Osteoblast (primary cell): ENCODE measurements at regions not wholly inside any gene's neighbourhood (a gene's known extent, or its start where the extent isn't known, plus 50 kb on each side); places are given as distances from the start of the nearest gene placed in this dataset.

ENCODE experiments used
- DNase-seq: peaks from one replicate; pipeline ENCODE4 v3.0.0; 2011; ENCODE audit warnings: low spot score, mixed read lengths; ENCODE audit not compliant: insufficient read length; ENCODE audit errors: missing footprints
- H2AFZ ChIP-seq: 2 replicates; pipeline ENCODE4 v1.6.0; 2011; ENCODE audit warnings: mild to moderate bottlenecking, low read length
- H3K27ac ChIP-seq: 2 replicates; pipeline ENCODE4 v1.5.1; 2011; ENCODE audit warnings: mild to moderate bottlenecking, low read depth, low read length, moderate library complexity
- H3K27me3 ChIP-seq: 2 replicates; pipeline ENCODE4 v1.6.0; 2012; ENCODE audit warnings: mild to moderate bottlenecking, control low read depth, inconsistent platforms, low read length, moderate library complexity; ENCODE audit not compliant: insufficient read depth
- H3K36me3 ChIP-seq: 2 replicates; pipeline ENCODE4 v1.5.1; 2011; ENCODE audit warnings: mild to moderate bottlenecking, low read length, control low read depth, moderate library complexity; ENCODE audit not compliant: insufficient read depth
- H3K4me1 ChIP-seq: 2 replicates; pipeline ENCODE4 v1.5.1; 2011; ENCODE audit warnings: mild to moderate bottlenecking, low read length, control low read depth, moderate library complexity; ENCODE audit not compliant: insufficient read depth
- H3K4me2 ChIP-seq: 2 replicates; pipeline ENCODE4 v1.6.0; 2011; ENCODE audit warnings: mild to moderate bottlenecking, low read length; ENCODE audit not compliant: insufficient read depth
- H3K4me3 ChIP-seq: fragments of 200-600 bp; sonication (generic); 3 replicates; pipeline ENCODE4 v1.5.1; 2012; ENCODE audit warnings: mild to moderate bottlenecking, low read length, inconsistent platforms; ENCODE audit not compliant: insufficient read depth
- H3K79me2 ChIP-seq: 2 replicates; pipeline ENCODE4 v1.6.0; 2012; ENCODE audit warnings: mild to moderate bottlenecking, low read length, control low read depth, inconsistent platforms; ENCODE audit not compliant: insufficient read depth
- H3K9me3 ChIP-seq: 2 replicates; pipeline ENCODE4 v1.5.1; 2011; ENCODE audit warnings: low read depth, low read length, control low read depth
- H4K20me1 ChIP-seq: 2 replicates; pipeline ENCODE4 v1.6.0; 2012; ENCODE audit warnings: mild to moderate bottlenecking, low read length, control low read depth; ENCODE audit not compliant: insufficient read depth
- CTCF ChIP-seq: IDR thresholded peaks from 2 replicates; pipeline ENCODE4 v1.5.1; 2011; ENCODE audit warnings: mild to moderate bottlenecking, low read depth, low read length, moderate library complexity; ENCODE audit errors: extremely low read depth

- Histone ChIP-seq H3K79me2 (no peaks in the 10 kb centered on the region), H3K4me1 (no peaks in the 10 kb centered on the region), H3K4me3 (no peak overlapping the region), H3K9me3 (no peaks in the 10 kb centered on the region), H3K4me2 (no peak overlapping the region), H4K20me1 (no peaks in the 10 kb centered on the region), H3K36me3 (no peaks in the 10 kb centered on the region), H3K27me3 (no peaks in the 10 kb centered on the region), H3K27ac (no peak overlapping the region), H2AFZ (no peak overlapping the region)
- TF ChIP-seq CTCF: no peak
- DNase-seq: no peak
Measured at GRCh38 chr2:34998741-34999140, 1356.8 kb upstream of the CRIM1 start.

GRCh38 chr2:34997779-34998178 is 1357.8 kb upstream of the CRIM1 start:
- Histone ChIP-seq H4K20me1 (no peaks in the 10 kb centered on the region), H2AFZ (no peak overlapping the region), H3K4me3 (no peak overlapping the region), H3K9me3 (no peaks in the 10 kb centered on the region), H3K4me1 (no peaks in the 10 kb centered on the region), H3K27ac (no peak overlapping the region), H3K79me2 (no peaks in the 10 kb centered on the region), H3K4me2 (no peak overlapping the region), H3K27me3 (no peaks in the 10 kb centered on the region), H3K36me3 (no peaks in the 10 kb centered on the region)
- DNase-seq: no peak
- TF ChIP-seq CTCF: no peak

- Histone ChIP-seq H3K9me3 (no peaks in the 10 kb centered on the region), H2AFZ (no peak overlapping the region), H3K4me2 (no peak overlapping the region), H3K27me3 (no peaks in the 10 kb centered on the region), H3K4me1 (no peaks in the 10 kb centered on the region), H3K79me2 (no peaks in the 10 kb centered on the region), H3K27ac (no peak overlapping the region), H3K36me3 (no peaks in the 10 kb centered on the region), H3K4me3 (no peak overlapping the region), H4K20me1 (no peaks in the 10 kb centered on the region)
- TF ChIP-seq CTCF: no peak
- DNase-seq: no peak
Measured at GRCh38 chr2:34995196-34995595, 1360.4 kb upstream of the CRIM1 start.

GRCh38 chr2:34991508-34992274 is 1363.9 kb upstream of the CRIM1 start:
- no peak for TF ChIP-seq CTCF
- H2AFZ ChIP-seq: no peak overlapping the region
- no peaks in the 10 kb centered on the region for H4K20me1 ChIP-seq
- H3K79me2 ChIP-seq: no peaks in the 10 kb centered on the region
- no peaks in the 10 kb centered on the region for H3K4me1 ChIP-seq
- no peaks in the 10 kb centered on the region for H3K9me3 ChIP-seq
- no peak for DNase-seq
- no peaks in the 10 kb centered on the region for H3K27me3 ChIP-seq
- no peak overlapping the region for H3K27ac ChIP-seq
- no peaks in the 10 kb centered on the region for H3K36me3 ChIP-seq
- no peak overlapping the region for H3K4me3 ChIP-seq
- no peak overlapping the region for H3K4me2 ChIP-seq
